Ishikawa (cell line): ENCODE measurements at regions not wholly inside any gene's neighbourhood (a gene's known extent, or its start where the extent isn't known, plus 50 kb on each side); places are given as distances from the start of the nearest gene placed in this dataset.

Experiments used
- CEBPB ChIP-seq: IDR thresholded peaks from 2 replicates; pipeline ENCODE4 v1.6.1; 2012
- CREB1 ChIP-seq: IDR thresholded peaks from 2 replicates; pipeline ENCODE4 v1.6.1; 2012; ENCODE audit warnings: low read depth
- EGR1 ChIP-seq: IDR thresholded peaks from 2 replicates; pipeline ENCODE4 v1.6.1; 2012
- EP300 ChIP-seq: IDR thresholded peaks from 2 replicates; pipeline ENCODE4 v1.6.1; 2012; ENCODE audit warnings: borderline replicate concordance
- FOXM1 ChIP-seq: IDR thresholded peaks from 2 replicates; pipeline ENCODE4 v1.6.1; 2012; ENCODE audit warnings: low read depth, borderline replicate concordance
- NFIC ChIP-seq: IDR thresholded peaks from 2 replicates; pipeline ENCODE4 v1.6.1; 2012
- RAD21 ChIP-seq: IDR thresholded peaks from 2 replicates; pipeline ENCODE4 v1.6.1; 2012; ENCODE audit warnings: low read depth
- TAF1 ChIP-seq: IDR thresholded peaks from 2 replicates; pipeline ENCODE4 v1.6.1; 2012; ENCODE audit warnings: low read depth, mild to moderate bottlenecking
- TEAD4 ChIP-seq: IDR thresholded peaks from 2 replicates; pipeline ENCODE4 v1.6.1; 2012
- YY1 ChIP-seq: IDR thresholded peaks from 2 replicates; pipeline ENCODE4 v1.6.1; 2012; ENCODE audit warnings: low read depth
- ZBTB7A ChIP-seq: IDR thresholded peaks from 2 replicates; pipeline ENCODE4 v1.6.1; 2012; ENCODE audit warnings: low read depth
- TF ChIP-seq, protein P1 (sequence below): IDR thresholded peaks from 2 replicates; pipeline ENCODE4 v1.6.1; 2012; ENCODE audit warnings: low read depth, mild to moderate bottlenecking
- TF ChIP-seq, protein P2 (sequence below): IDR thresholded peaks from 2 replicates; pipeline ENCODE4 v1.6.1; 2012
- TF ChIP-seq, protein P3 (sequence below): IDR thresholded peaks from 2 replicates; pipeline ENCODE4 v1.6.1; 2012

DNA sequence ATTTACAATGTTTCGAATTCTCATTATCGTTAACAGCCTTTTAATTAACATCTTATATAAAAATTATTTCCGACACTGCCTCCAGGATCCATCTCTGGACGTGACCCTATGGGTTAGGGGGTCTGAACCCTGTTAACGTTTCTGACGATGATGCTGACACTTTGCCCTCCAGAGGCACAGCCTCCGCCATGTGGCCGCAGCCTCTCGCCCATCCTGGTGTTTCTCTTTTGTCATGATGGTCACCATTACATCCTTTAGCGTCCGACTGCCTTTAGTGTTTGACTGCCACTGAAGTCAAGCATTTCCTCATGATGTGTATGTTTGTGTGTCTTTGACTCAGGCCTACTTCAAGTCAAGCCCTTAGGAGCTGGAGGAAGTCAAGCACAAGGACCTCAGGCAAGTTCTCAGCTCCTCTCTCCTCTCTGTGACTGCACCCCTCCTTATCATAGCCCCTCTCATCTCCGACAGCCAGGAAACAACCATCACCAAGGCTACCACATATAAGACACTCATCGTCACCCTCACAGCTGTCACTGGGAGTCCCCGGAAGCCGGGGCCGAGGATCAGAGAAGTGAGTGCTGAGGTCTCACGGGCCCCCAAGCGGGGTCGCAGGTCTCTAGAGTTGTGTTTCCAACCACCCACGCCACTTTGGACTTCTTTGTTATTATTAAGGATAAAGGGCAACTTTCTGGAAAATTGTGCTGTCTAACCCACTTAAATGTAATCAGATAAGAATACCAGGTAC lies 96.1 kb upstream of the PPP2R2D start:
- TF ChIP-seq TEAD4 (no peak), CREB1 (no peak), CEBPB (no peak), EP300 (no peak), TAF1 (no peak), YY1 (no peak), EGR1 (no peak), NFIC (no peak), FOXM1 (no peak), ZBTB7A (no peak), RAD21 (no peak)
- TF ChIP-seq, protein P1, sequence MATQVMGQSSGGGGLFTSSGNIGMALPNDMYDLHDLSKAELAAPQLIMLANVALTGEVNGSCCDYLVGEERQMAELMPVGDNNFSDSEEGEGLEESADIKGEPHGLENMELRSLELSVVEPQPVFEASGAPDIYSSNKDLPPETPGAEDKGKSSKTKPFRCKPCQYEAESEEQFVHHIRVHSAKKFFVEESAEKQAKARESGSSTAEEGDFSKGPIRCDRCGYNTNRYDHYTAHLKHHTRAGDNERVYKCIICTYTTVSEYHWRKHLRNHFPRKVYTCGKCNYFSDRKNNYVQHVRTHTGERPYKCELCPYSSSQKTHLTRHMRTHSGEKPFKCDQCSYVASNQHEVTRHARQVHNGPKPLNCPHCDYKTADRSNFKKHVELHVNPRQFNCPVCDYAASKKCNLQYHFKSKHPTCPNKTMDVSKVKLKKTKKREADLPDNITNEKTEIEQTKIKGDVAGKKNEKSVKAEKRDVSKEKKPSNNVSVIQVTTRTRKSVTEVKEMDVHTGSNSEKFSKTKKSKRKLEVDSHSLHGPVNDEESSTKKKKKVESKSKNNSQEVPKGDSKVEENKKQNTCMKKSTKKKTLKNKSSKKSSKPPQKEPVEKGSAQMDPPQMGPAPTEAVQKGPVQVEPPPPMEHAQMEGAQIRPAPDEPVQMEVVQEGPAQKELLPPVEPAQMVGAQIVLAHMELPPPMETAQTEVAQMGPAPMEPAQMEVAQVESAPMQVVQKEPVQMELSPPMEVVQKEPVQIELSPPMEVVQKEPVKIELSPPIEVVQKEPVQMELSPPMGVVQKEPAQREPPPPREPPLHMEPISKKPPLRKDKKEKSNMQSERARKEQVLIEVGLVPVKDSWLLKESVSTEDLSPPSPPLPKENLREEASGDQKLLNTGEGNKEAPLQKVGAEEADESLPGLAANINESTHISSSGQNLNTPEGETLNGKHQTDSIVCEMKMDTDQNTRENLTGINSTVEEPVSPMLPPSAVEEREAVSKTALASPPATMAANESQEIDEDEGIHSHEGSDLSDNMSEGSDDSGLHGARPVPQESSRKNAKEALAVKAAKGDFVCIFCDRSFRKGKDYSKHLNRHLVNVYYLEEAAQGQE: no peak
- TF ChIP-seq, protein P2, sequence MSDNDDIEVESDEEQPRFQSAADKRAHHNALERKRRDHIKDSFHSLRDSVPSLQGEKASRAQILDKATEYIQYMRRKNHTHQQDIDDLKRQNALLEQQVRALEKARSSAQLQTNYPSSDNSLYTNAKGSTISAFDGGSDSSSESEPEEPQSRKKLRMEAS: no peak
- TF ChIP-seq, protein P3, sequence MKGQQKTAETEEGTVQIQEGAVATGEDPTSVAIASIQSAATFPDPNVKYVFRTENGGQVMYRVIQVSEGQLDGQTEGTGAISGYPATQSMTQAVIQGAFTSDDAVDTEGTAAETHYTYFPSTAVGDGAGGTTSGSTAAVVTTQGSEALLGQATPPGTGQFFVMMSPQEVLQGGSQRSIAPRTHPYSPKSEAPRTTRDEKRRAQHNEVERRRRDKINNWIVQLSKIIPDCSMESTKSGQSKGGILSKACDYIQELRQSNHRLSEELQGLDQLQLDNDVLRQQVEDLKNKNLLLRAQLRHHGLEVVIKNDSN: no peak
